Stomach (tissue), 8 donors: ENCODE measurements at regions not wholly inside any gene's neighbourhood (a gene's known extent, or its start where the extent isn't known, plus 50 kb on each side); places are given as distances from the start of the nearest gene placed in this dataset.

Experiments
- DNase-seq, 2 donors: peaks; one replicate each; pipeline versions ENCODE4 v3.0.0 to v3.0.0-alpha.2; 2013 to 2019
- H3K27ac ChIP-seq, 5 donors: fragments of 200-600 bp in 4 of 5; sonication (generic) in 4 of 5; one replicate each; pipeline ENCODE4 v1.5.1; 2013 to 2019; ENCODE audit warnings: mild to moderate bottlenecking in 1 of 5, moderate library complexity in 1 of 5
- H3K27me3 ChIP-seq, 3 donors: fragments of 200-600 bp; sonication (generic); one replicate each; pipeline ENCODE4 v1.5.1; 2017 to 2019; ENCODE audit warnings: mixed run types in 1 of 3
- H3K36me3 ChIP-seq, 4 donors: fragments of 200-600 bp; sonication (generic); 1 replicate in 3 of 4; 2 replicates in 1 of 4; pipeline ENCODE4 v1.5.1; 2016 to 2019
- H3K4me1 ChIP-seq, 4 donors: fragments of 200-600 bp; sonication (generic); one replicate each; pipeline ENCODE4 v1.5.1; 2016 to 2019
- H3K4me3 ChIP-seq, 4 donors: fragments of 200-600 bp; sonication (generic) in 3 of 4; one replicate each; pipeline ENCODE4 v1.5.1; 2016 to 2019; ENCODE audit warnings: mild to moderate bottlenecking in 1 of 4
- H3K9me3 ChIP-seq, 4 donors: fragments of 200-600 bp; sonication (generic); one replicate each; pipeline ENCODE4 v1.5.1; 2016 to 2019
- EP300 ChIP-seq: sonication (generic); formaldehyde crosslinking; IDR thresholded peaks from one replicate; pipeline ENCODE4 v1.6.1; 2017; ENCODE audit warnings: antibody characterized with exemption
- POLR2A ChIP-seq, 4 donors: fragments of 450-650 bp; IDR thresholded peaks; one replicate each; pipeline ENCODE4 v1.6.1; 2016; ENCODE audit warnings: antibody characterized with exemption in 4 of 4, control low read depth in 2 of 4, mild to moderate bottlenecking in 1 of 4, moderate library complexity in 1 of 4
- POLR2AphosphoS5 ChIP-seq, 3 donors: sonication (generic); formaldehyde crosslinking; IDR thresholded peaks; one replicate each; pipeline ENCODE4 v1.6.1; 2016; ENCODE audit warnings: antibody characterized with exemption in 3 of 3
- WGBS, 5 donors: extraction: QIAGEN DNeasy Blood & Tissue Kit in 3 of 5; methylation state at CpG; one replicate each; pipeline versions ENCODE4 v1.1.5 to v1.1.7; 2013 to 2018; 5-methylcytosine and 5-hydroxymethylcytosine counted together
- intact Hi-C: fragments of 100-400 bp; cut with DNase I; formaldehyde crosslinking; loops from one replicate; pipeline ENCODE4 v1.15.1; 2023; ENCODE audit warnings: low total_unique reads
- TF ChIP-seq, protein P1 (sequence below), 7 experiments: fragments of 450-650 bp in 4 of 7; fragments of 200-600 bp in 3 of 7; sonication (generic) in 3 of 7; IDR thresholded peaks; one replicate each; pipeline ENCODE4 v1.5.1; 2016 to 2019; ENCODE audit warnings: antibody characterized with exemption in 7 of 7, control low read depth in 2 of 7, mild to moderate bottlenecking in 1 of 7
- donor health status: healthy with polysubstance abuse.
- donor health status: Bipolar disorder and iron deficiency.
- donor health status: healthy.

DNA sequence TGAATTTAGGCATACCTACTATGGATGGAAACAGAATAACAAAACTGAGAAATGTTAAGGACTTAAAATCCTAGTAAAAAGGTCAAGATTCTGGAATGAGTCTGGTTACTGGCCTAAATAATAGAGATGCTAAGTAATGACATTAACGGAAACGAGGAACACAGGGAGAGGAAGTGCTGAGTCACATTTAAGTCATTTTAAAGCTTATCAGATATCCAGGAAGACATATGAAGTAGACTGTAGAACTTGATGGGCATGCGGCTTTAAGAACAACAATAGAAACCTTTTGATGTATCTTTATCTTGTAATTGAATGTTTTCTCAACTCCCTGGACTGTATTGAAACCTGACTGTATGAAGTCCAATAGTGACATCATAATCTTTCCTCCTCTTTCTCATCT is 1251.4 kb upstream of the CDH6 start:
- no peaks in the 10 kb centered on the region for H3K36me3 ChIP-seq
- no peaks in the 10 kb centered on the region for H3K27me3 ChIP-seq
- 60 to 71% (median 69%) methylated on average over 3 of the region's 3 CpGs for WGBS, 5 donors
- intact Hi-C loops: no loop called here
- H3K4me1 ChIP-seq: no peaks in the 10 kb centered on the region
- no peak for DNase-seq
- TF ChIP-seq POLR2AphosphoS5 (IDR thresholded peaks at IDR 0.05): no peak
- TF ChIP-seq POLR2A (IDR thresholded peaks at IDR 0.05): no peak
- TF ChIP-seq, protein P1, sequence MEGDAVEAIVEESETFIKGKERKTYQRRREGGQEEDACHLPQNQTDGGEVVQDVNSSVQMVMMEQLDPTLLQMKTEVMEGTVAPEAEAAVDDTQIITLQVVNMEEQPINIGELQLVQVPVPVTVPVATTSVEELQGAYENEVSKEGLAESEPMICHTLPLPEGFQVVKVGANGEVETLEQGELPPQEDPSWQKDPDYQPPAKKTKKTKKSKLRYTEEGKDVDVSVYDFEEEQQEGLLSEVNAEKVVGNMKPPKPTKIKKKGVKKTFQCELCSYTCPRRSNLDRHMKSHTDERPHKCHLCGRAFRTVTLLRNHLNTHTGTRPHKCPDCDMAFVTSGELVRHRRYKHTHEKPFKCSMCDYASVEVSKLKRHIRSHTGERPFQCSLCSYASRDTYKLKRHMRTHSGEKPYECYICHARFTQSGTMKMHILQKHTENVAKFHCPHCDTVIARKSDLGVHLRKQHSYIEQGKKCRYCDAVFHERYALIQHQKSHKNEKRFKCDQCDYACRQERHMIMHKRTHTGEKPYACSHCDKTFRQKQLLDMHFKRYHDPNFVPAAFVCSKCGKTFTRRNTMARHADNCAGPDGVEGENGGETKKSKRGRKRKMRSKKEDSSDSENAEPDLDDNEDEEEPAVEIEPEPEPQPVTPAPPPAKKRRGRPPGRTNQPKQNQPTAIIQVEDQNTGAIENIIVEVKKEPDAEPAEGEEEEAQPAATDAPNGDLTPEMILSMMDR (IDR thresholded peaks at IDR 0.05): no peak
- TF ChIP-seq EP300: no peak
- no peak overlapping the region for H3K4me3 ChIP-seq
- H3K9me3 ChIP-seq: no peaks in the 10 kb centered on the region
- H3K27ac ChIP-seq: no peak overlapping the region

- Histone ChIP-seq H3K9me3 (no peaks in the 10 kb centered on the region), H3K27ac (no peak overlapping the region), H3K4me3 (no peak overlapping the region), H3K36me3 (no peaks in the 10 kb centered on the region), H3K27me3 (no peaks in the 10 kb centered on the region), H3K4me1 (no peaks in the 10 kb centered on the region)
- no peak for TF ChIP-seq POLR2A (IDR thresholded peaks at IDR 0.05)
- intact Hi-C loops: no loop called here
- DNase-seq: no peak
- WGBS, 5 donors: 87 to 93% (median 91%) methylated on average over 1 of the region's 1 CpG
Observed at GRCh38 chr5:29939988-29940387, 1253.5 kb upstream of the CDH6 start.

DNA sequence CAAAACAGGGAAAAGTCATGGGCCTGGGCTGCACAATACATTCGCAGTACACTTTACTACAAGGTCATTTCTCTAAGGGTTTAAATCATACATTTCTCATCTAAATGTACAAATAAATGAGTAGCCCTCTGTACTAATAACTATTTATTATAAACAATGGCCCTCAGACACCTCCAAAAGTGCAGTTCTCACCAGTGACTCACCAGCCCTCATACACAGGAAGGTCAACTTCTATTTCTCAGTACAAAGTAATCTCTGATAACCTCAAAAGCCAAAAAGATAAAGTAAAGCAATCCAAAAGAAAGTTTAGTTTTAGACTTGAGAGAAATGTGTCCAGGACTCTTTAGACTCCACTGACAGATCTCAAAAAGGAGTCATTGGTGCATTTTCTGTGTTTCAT is 1258.1 kb upstream of the CDH6 start:
- DNase-seq: peak in 1 of 2 donors; percentile 9
- Histone ChIP-seq H3K27me3 (no peaks in the 10 kb centered on the region), H3K36me3 (no peaks in the 10 kb centered on the region), H3K4me1 (no peaks in the 10 kb centered on the region), H3K27ac (no peak overlapping the region), H3K9me3 (no peaks in the 10 kb centered on the region), H3K4me3 (no peak overlapping the region)
- 52 to 75% (median 68%) methylated on average over 1 of the region's 1 CpG for WGBS, 5 donors
- no peak for TF ChIP-seq POLR2A (IDR thresholded peaks at IDR 0.05)
- no peak for TF ChIP-seq POLR2AphosphoS5 (IDR thresholded peaks at IDR 0.05)
- TF ChIP-seq EP300: no peak
- TF ChIP-seq, protein P1 (IDR thresholded peaks at IDR 0.05): no peak
- intact Hi-C loops: no loop called here

GRCh38 chr5:29930316-29930715 is 1263.2 kb upstream of the CDH6 start:
- Histone ChIP-seq H3K9me3 (peaks cover 0 to 3% (median 0%) of the 10 kb centered on the region in 4 donors), H3K36me3 (no peaks in the 10 kb centered on the region), H3K27me3 (no peaks in the 10 kb centered on the region), H3K27ac (no peak overlapping the region), H3K4me3 (no peak overlapping the region), H3K4me1 (no peaks in the 10 kb centered on the region)
- DNase-seq: no peak
- TF ChIP-seq, protein P1 (IDR thresholded peaks at IDR 0.05): no peak
- TF ChIP-seq POLR2AphosphoS5 (IDR thresholded peaks at IDR 0.05): no peak
- TF ChIP-seq EP300: no peak
- TF ChIP-seq POLR2A (IDR thresholded peaks at IDR 0.05): no peak
- intact Hi-C loops: no loop called here
- WGBS, 5 donors: 55 to 71% (median 67%) methylated on average over 3 of the region's 3 CpGs

- intact Hi-C loops: no loop called here
Observed at GRCh38 chr5:29924107-29924506, 1269.4 kb upstream of the CDH6 start.

More at GRCh38 chr5:29924107-29924506, 1269.4 kb upstream of the CDH6 start:
- Histone ChIP-seq H3K36me3 (no peaks in the 10 kb centered on the region), H3K27ac (no peak overlapping the region), H3K4me1 (no peaks in the 10 kb centered on the region), H3K9me3 (peaks cover 0 to 14% (median 0%) of the 10 kb centered on the region in 4 donors), H3K27me3 (no peaks in the 10 kb centered on the region), H3K4me3 (no peak overlapping the region)
- TF ChIP-seq, protein P1 (IDR thresholded peaks at IDR 0.05): no peak
- TF ChIP-seq POLR2A (IDR thresholded peaks at IDR 0.05) (no peak), EP300 (no peak), POLR2AphosphoS5 (IDR thresholded peaks at IDR 0.05) (no peak)
- WGBS, 5 donors: 55 to 68% (median 63%) methylated on average over 2 of the region's 2 CpGs
- no peak for DNase-seq
